HG03460 (cell line): ENCODE measurements at regions not wholly inside any gene's neighbourhood (a gene's known extent, or its start where the extent isn't known, plus 50 kb on each side); places are given as distances from the start of the nearest gene placed in this dataset.
"Not testable (repeated sequence)": the region's sequence is repeated elsewhere in the genome, so short reads cannot be mapped to it uniquely, and the experiment has no call there.

Experiments
- ATAC-seq: cut with Tn5 transposase; IDR thresholded peaks from one replicate; pipeline ENCODE4 v1.9.1; 2021; ENCODE audit not compliant: unreplicated experiment

- ATAC-seq, result no peak
Measured at GRCh38 chr1:172914501-172915144, 136.1 kb downstream of the TNFSF18 start.

- no peak for ATAC-seq
Measured at GRCh38 chr1:172915271-172915670, 135.5 kb downstream of the TNFSF18 start.

- ATAC-seq, result no peak
Measured at GRCh38 chr1:172916116-172916515, 134.6 kb downstream of the TNFSF18 start.

- ATAC-seq, result no peak
Measured at GRCh38 chr1:172917972-172918371, 132.8 kb downstream of the TNFSF18 start.

GRCh38 chr1:172918478-172918877, 132.3 kb downstream of the TNFSF18 start:
- ATAC-seq, result no peak

GRCh38 chr1:172926070-172926469, 124.7 kb downstream of the TNFSF18 start:
- no peak for ATAC-seq

- ATAC-seq, result no peak
Measured at GRCh38 chr1:172928412-172928811, 122.3 kb downstream of the TNFSF18 start.

- no peak for ATAC-seq
Measured at GRCh38 chr1:172929006-172929405, 121.7 kb downstream of the TNFSF18 start.

GRCh38 chr1:172930142-172930541, 120.6 kb downstream of the TNFSF18 start:
- ATAC-seq, result no peak

- no peak for ATAC-seq
Measured at GRCh38 chr1:172931340-172931739, 119.4 kb downstream of the TNFSF18 start.

- ATAC-seq, result no peak
Measured at GRCh38 chr1:172931761-172932160, 119.0 kb downstream of the TNFSF18 start.

- no peak for ATAC-seq
Measured at GRCh38 chr1:172932981-172933380, 117.8 kb downstream of the TNFSF18 start.

- ATAC-seq, result no peak
Measured at GRCh38 chr1:172934417-172934762, 116.4 kb downstream of the TNFSF18 start.

- no peak for ATAC-seq
Measured at GRCh38 chr1:172935062-172935592, 115.6 kb downstream of the TNFSF18 start.

- ATAC-seq, result no peak
Measured at GRCh38 chr1:172936088-172936645, 114.6 kb downstream of the TNFSF18 start.

GRCh38 chr1:172938681-172939080, 112.1 kb downstream of the TNFSF18 start:
- no peak for ATAC-seq

GRCh38 chr1:172939475-172939874, 111.3 kb downstream of the TNFSF18 start:
- ATAC-seq, result no peak

- ATAC-seq, result no peak
Measured at GRCh38 chr1:172940174-172940855, 110.4 kb downstream of the TNFSF18 start.

GRCh38 chr1:172941471-172941870, 109.3 kb downstream of the TNFSF18 start:
- ATAC-seq, result no peak

GRCh38 chr1:172941945-172942344, 108.8 kb downstream of the TNFSF18 start:
- no peak for ATAC-seq

- ATAC-seq, result not testable (repeated sequence)
Measured at GRCh38 chr1:172943138-172943537, 107.6 kb downstream of the TNFSF18 start.

GRCh38 chr1:172944931-172945330, 105.8 kb downstream of the TNFSF18 start:
- no peak for ATAC-seq
